CD14-positive monocyte (primary cell): ENCODE measurements at regions not wholly inside any gene's neighbourhood (a gene's known extent, or its start where the extent isn't known, plus 50 kb on each side); places are given as distances from the start of the nearest gene placed in this dataset.
"Not testable (repeated sequence)": the region's sequence is repeated elsewhere in the genome, so short reads cannot be mapped to it uniquely, and the experiment has no call there.

Source experiments
- DNase-seq, 3 donors: peaks; one replicate each; pipeline ENCODE4 v3.0.0-alpha.2; 2011 to 2022
- H2AFZ ChIP-seq: 2 replicates; pipeline ENCODE4 v1.6.0; 2012; ENCODE audit warnings: mild to moderate bottlenecking, low read depth, low read length, inconsistent platforms; ENCODE audit not compliant: insufficient read depth, poor library complexity, severe bottlenecking
- H3K27ac ChIP-seq, 2 donors: 1 replicate in 1 of 2; 2 replicates in 1 of 2; pipeline ENCODE4 v1.5.1; 2012 to 2013; ENCODE audit warnings: low read length in 2 of 2, control low read depth in 1 of 2, inconsistent platforms in 1 of 2, low read depth in 1 of 2, mild to moderate bottlenecking in 1 of 2
- H3K27me3 ChIP-seq, 2 donors: one replicate each; pipeline versions ENCODE4 v1.6.0 to v1.6.1; 2011 to 2013; ENCODE audit warnings: low read length in 2 of 2; ENCODE audit not compliant: control insufficient read depth in 2 of 2, insufficient read depth in 2 of 2
- H3K36me3 ChIP-seq, 2 donors: replicated peaks in 1 of 2; 1 replicate in 1 of 2; 2 replicates in 1 of 2; pipeline versions ENCODE4 v1.5.1 to v1.6.1; 2012 to 2013; ENCODE audit warnings: low read length in 2 of 2, control low read depth in 1 of 2, inconsistent platforms in 1 of 2, mild to moderate bottlenecking in 1 of 2; ENCODE audit not compliant: insufficient read depth in 2 of 2, control insufficient read depth in 1 of 2
- H3K4me1 ChIP-seq, 2 donors: 1 replicate in 1 of 2; 2 replicates in 1 of 2; pipeline versions ENCODE4 v1.5.1 to v1.6.1; 2012 to 2013; ENCODE audit warnings: low read length in 2 of 2, control low read depth in 1 of 2, inconsistent platforms in 1 of 2, mild to moderate bottlenecking in 1 of 2, moderate library complexity in 1 of 2; ENCODE audit not compliant: insufficient read depth in 2 of 2, control insufficient read depth in 1 of 2
- H3K4me2 ChIP-seq: replicated peaks from 2 replicates; pipeline ENCODE3; 2012; ENCODE audit warnings: low read length, moderate library complexity, mild to moderate bottlenecking; ENCODE audit not compliant: poor library complexity, severe bottlenecking; ENCODE audit errors: extremely low read depth
- H3K4me3 ChIP-seq, 3 experiments: fragments of 200-600 bp in 1 of 3; sonication (generic) in 1 of 3; replicated peaks in 1 of 3; 1 replicate in 2 of 3; 2 replicates in 1 of 3; pipeline ENCODE4 v1.5.1; 2011 to 2013; ENCODE audit warnings: low read length in 3 of 3, mild to moderate bottlenecking in 3 of 3, control low read depth in 2 of 3, low read depth in 2 of 3, inconsistent platforms in 1 of 3, moderate library complexity in 1 of 3
- H3K79me2 ChIP-seq: 2 replicates; pipeline ENCODE4 v1.6.0; 2012; ENCODE audit warnings: mild to moderate bottlenecking, control low read depth, inconsistent platforms, low read length, moderate library complexity; ENCODE audit not compliant: insufficient read depth
- H3K9ac ChIP-seq: 2 replicates; pipeline ENCODE4 v1.6.0; 2017; ENCODE audit warnings: low read length, mild to moderate bottlenecking; ENCODE audit not compliant: insufficient read depth, poor library complexity, severe bottlenecking
- H3K9me3 ChIP-seq, 2 donors: replicated peaks in 1 of 2; 1 replicate in 1 of 2; 2 replicates in 1 of 2; pipeline versions ENCODE4 v1.5.1 to v1.6.1; 2012 to 2013; ENCODE audit warnings: low read length in 2 of 2, control low read depth in 1 of 2; ENCODE audit not compliant: control insufficient read depth in 1 of 2, insufficient read depth in 1 of 2
- H4K20me1 ChIP-seq: 2 replicates; pipeline ENCODE4 v1.6.0; 2012; ENCODE audit warnings: mild to moderate bottlenecking, low read length, control low read depth, moderate library complexity; ENCODE audit not compliant: insufficient read depth
- H3K27ac Mint-ChIP-seq, 7 donors: one replicate each; pipeline ENCODE4 v1.8.0; 2020; ENCODE audit warnings: mild to moderate bottlenecking in 7 of 7, mixed read lengths in 7 of 7, moderate library complexity in 6 of 7, inconsistent platforms in 2 of 7
- H3K27me3 Mint-ChIP-seq, 3 donors: one replicate each; pipeline ENCODE4 v1.8.0; 2021 to 2022; ENCODE audit warnings: low read depth in 3 of 3, mild to moderate bottlenecking in 3 of 3, mixed read lengths in 3 of 3, moderate library complexity in 3 of 3, inconsistent platforms in 1 of 3
- H3K36me3 Mint-ChIP-seq, 2 donors: one replicate each; pipeline ENCODE4 v1.8.0; 2020; ENCODE audit warnings: mixed read lengths in 2 of 2, inconsistent platforms in 1 of 2, mild to moderate bottlenecking in 1 of 2
- H3K4me1 Mint-ChIP-seq: one replicate; pipeline ENCODE4 v1.8.0; 2020; ENCODE audit warnings: mild to moderate bottlenecking, mixed read lengths
- H3K4me3 Mint-ChIP-seq, 2 donors: one replicate each; pipeline ENCODE4 v1.8.0; 2020; ENCODE audit warnings: mild to moderate bottlenecking in 2 of 2, mixed read lengths in 2 of 2, moderate library complexity in 1 of 2
- H3K9me3 Mint-ChIP-seq, 7 donors: one replicate each; pipeline ENCODE4 v1.8.0; 2020 to 2022; ENCODE audit warnings: mixed read lengths in 7 of 7, mild to moderate bottlenecking in 6 of 7, moderate library complexity in 6 of 7, inconsistent platforms in 2 of 7
- CTCF ChIP-seq: fragments of 200-600 bp; IDR thresholded peaks from one replicate; pipeline ENCODE4 v1.8.0; 2022; ENCODE audit warnings: antibody characterized with exemption, mild to moderate bottlenecking
- WGBS: methylation state at CpG from one replicate; pipeline ENCODE4 v1.1.5; 2013; ENCODE audit warnings: missing lambda C conversion rate; ENCODE audit not compliant: insufficient coverage; 5-methylcytosine and 5-hydroxymethylcytosine counted together
- intact Hi-C, 2 donors: fragments of 100-400 bp; cut with micrococcal nuclease; formaldehyde crosslinking; loops; one replicate each; pipeline versions ENCODE4 v1.15.0 to v1.15.1; 2023

GRCh38 chr2:58594175-58594574, 353.1 kb upstream of the FANCL start:
- Histone ChIP-seq H3K36me3 (no peaks in the 10 kb centered on the region), H3K9me3 (no peaks in the 10 kb centered on the region), H3K4me3 (no peak overlapping the region), H3K9ac (no peak overlapping the region), H2AFZ (no peak overlapping the region), H3K27ac (no peak overlapping the region), H3K4me2 (no peak overlapping the region), H3K27me3 (no peaks in the 10 kb centered on the region), H3K4me1 (no peaks in the 10 kb centered on the region), H3K79me2 (no peaks in the 10 kb centered on the region), H4K20me1 (no peaks in the 10 kb centered on the region)
- H3K27ac Mint-ChIP-seq: no peak overlapping the region
- H3K4me1 Mint-ChIP-seq: peaks cover 3% of the 10 kb centered on the region
- H3K27me3 Mint-ChIP-seq: peaks cover 1 to 2% (median 2%) of the 10 kb centered on the region in 3 donors
- H3K36me3 Mint-ChIP-seq: no peaks in the 10 kb centered on the region
- TF ChIP-seq CTCF: no peak
- DNase-seq: no peak
- no peak overlapping the region for H3K4me3 Mint-ChIP-seq
- WGBS: 78% methylated on average over 1 of the region's 4 CpGs
- intact Hi-C loops: no loop called here
- H3K9me3 Mint-ChIP-seq: peaks cover 0 to 13% (median 6%) of the 10 kb centered on the region in 7 donors

GRCh38 chr2:58586178-58586577, 345.1 kb upstream of the FANCL start:
- H3K27me3 ChIP-seq, H3K4me1 ChIP-seq, H3K36me3 ChIP-seq, H3K4me1 Mint-ChIP-seq, intact Hi-C loops, H3K9me3 Mint-ChIP-seq, H3K36me3 Mint-ChIP-seq, H3K27ac Mint-ChIP-seq, H3K9me3 ChIP-seq, DNase-seq, H4K20me1 ChIP-seq, H3K4me2 ChIP-seq, H3K27me3 Mint-ChIP-seq, H3K79me2 ChIP-seq, H2AFZ ChIP-seq, H3K9ac ChIP-seq, H3K27ac ChIP-seq, H3K4me3 ChIP-seq, H3K4me3 Mint-ChIP-seq: not testable (repeated sequence)
- no CpG with 5 or more reads among the region's 5 CpGs for WGBS
